ENCODE measurements at regions not wholly inside any gene's neighbourhood (a gene's known extent, or its start where the extent isn't known, plus 50 kb on each side); places are given as distances from the start of the nearest gene placed in this dataset.

GRCh38 chr2:64784168-64785061, 130.7 kb upstream of the SERTAD2 start:
- Mint-ChIP-seq H3K27ac (no peak overlapping the region), H3K27me3 (ENCODE audit: low read depth in 3 of 3) (peaks cover 3 to 4% (median 4%) of the 10 kb centered on the region in 3 donors), H3K9me3 (no peaks in the 10 kb centered on the region), H3K36me3 (no peaks in the 10 kb centered on the region), H3K4me3 (no peak overlapping the region), H3K4me1 (no peaks in the 10 kb centered on the region)
- no peak for DNase-seq

- H3K4me3 Mint-ChIP-seq = no peak overlapping the region
- no peaks in the 10 kb centered on the region for H3K9me3 Mint-ChIP-seq
- DNase-seq = no peak
- H3K27me3 Mint-ChIP-seq (ENCODE audit: low read depth in 3 of 3) = peaks cover 3 to 6% (median 4%) of the 10 kb centered on the region in 3 donors
- H3K36me3 Mint-ChIP-seq = no peaks in the 10 kb centered on the region
- no peaks in the 10 kb centered on the region for H3K4me1 Mint-ChIP-seq
- H3K27ac Mint-ChIP-seq = no peak overlapping the region
These were observed 131.5 kb upstream of the SERTAD2 start for GRCh38 chr2:64785245-64785644.

GRCh38 chr2:64786343-64787018, 132.8 kb upstream of the SERTAD2 start:
- H3K36me3 Mint-ChIP-seq = no peaks in the 10 kb centered on the region
- H3K27me3 Mint-ChIP-seq (ENCODE audit: low read depth in 3 of 3) = peaks cover 2 to 7% (median 4%) of the 10 kb centered on the region in 3 donors
- no peak for DNase-seq
- H3K27ac Mint-ChIP-seq = no peak overlapping the region
- H3K9me3 Mint-ChIP-seq = no peaks in the 10 kb centered on the region
- H3K4me1 Mint-ChIP-seq = no peaks in the 10 kb centered on the region
- H3K4me3 Mint-ChIP-seq = no peak overlapping the region

- DNase-seq = no peak
- H3K27ac Mint-ChIP-seq = no peak overlapping the region
These were observed 133.3 kb upstream of the SERTAD2 start for GRCh38 chr2:64787019-64787365.

GRCh38 chr2:64787698-64788097, 134.0 kb upstream of the SERTAD2 start:
- H3K27ac Mint-ChIP-seq = no peak overlapping the region
- H3K36me3 Mint-ChIP-seq = no peaks in the 10 kb centered on the region
- no peaks in the 10 kb centered on the region for H3K4me1 Mint-ChIP-seq
- no peaks in the 10 kb centered on the region for H3K9me3 Mint-ChIP-seq
- no peak overlapping the region for H3K4me3 Mint-ChIP-seq
- peaks cover 0 to 7% (median 4%) of the 10 kb centered on the region in 3 donors for H3K27me3 Mint-ChIP-seq (ENCODE audit: low read depth in 3 of 3)
- DNase-seq = no peak

More at GRCh38 chr2:64787019-64787365, 133.3 kb upstream of the SERTAD2 start:
- H3K9me3 Mint-ChIP-seq = no peaks in the 10 kb centered on the region
- peaks cover 0 to 7% (median 4%) of the 10 kb centered on the region in 3 donors for H3K27me3 Mint-ChIP-seq (ENCODE audit: low read depth in 3 of 3)
- no peaks in the 10 kb centered on the region for H3K4me1 Mint-ChIP-seq
- H3K4me3 Mint-ChIP-seq = no peak overlapping the region
- no peaks in the 10 kb centered on the region for H3K36me3 Mint-ChIP-seq

- H3K27ac Mint-ChIP-seq = no peak overlapping the region
- peaks cover 0 to 10% (median 4%) of the 10 kb centered on the region in 3 donors for H3K27me3 Mint-ChIP-seq (ENCODE audit: low read depth in 3 of 3)
- no peaks in the 10 kb centered on the region for H3K36me3 Mint-ChIP-seq
- no peaks in the 10 kb centered on the region for H3K4me1 Mint-ChIP-seq
- DNase-seq = no peak
- H3K9me3 Mint-ChIP-seq = no peaks in the 10 kb centered on the region
- no peak overlapping the region for H3K4me3 Mint-ChIP-seq
These were observed 136.0 kb upstream of the SERTAD2 start for GRCh38 chr2:64789466-64790320.

GRCh38 chr2:64792300-64792699, 138.6 kb upstream of the SERTAD2 start:
- no peaks in the 10 kb centered on the region for H3K36me3 Mint-ChIP-seq
- DNase-seq = no peak
- H3K9me3 Mint-ChIP-seq = no peaks in the 10 kb centered on the region
- no peak overlapping the region for H3K4me3 Mint-ChIP-seq
- H3K27me3 Mint-ChIP-seq (ENCODE audit: low read depth in 3 of 3) = peaks cover 0 to 10% (median under 1%) of the 10 kb centered on the region in 3 donors
- no peaks in the 10 kb centered on the region for H3K4me1 Mint-ChIP-seq
- H3K27ac Mint-ChIP-seq = no peak overlapping the region

- H3K27me3 Mint-ChIP-seq (ENCODE audit: low read depth in 3 of 3) = peaks cover 0 to 12% (median 3%) of the 10 kb centered on the region in 3 donors
- no peak for DNase-seq
- H3K4me3 Mint-ChIP-seq = no peak overlapping the region
- H3K4me1 Mint-ChIP-seq = no peaks in the 10 kb centered on the region
- no peaks in the 10 kb centered on the region for H3K9me3 Mint-ChIP-seq
- H3K27ac Mint-ChIP-seq = no peak overlapping the region
- H3K36me3 Mint-ChIP-seq = no peaks in the 10 kb centered on the region
These were observed 139.4 kb upstream of the SERTAD2 start for GRCh38 chr2:64792995-64793639.

GRCh38 chr2:64793701-64794100, 140.0 kb upstream of the SERTAD2 start:
- Mint-ChIP-seq H3K27ac (no peak overlapping the region), H3K36me3 (no peaks in the 10 kb centered on the region), H3K4me1 (no peaks in the 10 kb centered on the region), H3K9me3 (no peaks in the 10 kb centered on the region), H3K4me3 (no peak overlapping the region), H3K27me3 (ENCODE audit: low read depth in 3 of 3) (peaks cover 0 to 12% (median 3%) of the 10 kb centered on the region in 3 donors)
- no peak for DNase-seq

GRCh38 chr2:64794426-64794995, 140.8 kb upstream of the SERTAD2 start:
- no peak overlapping the region for H3K27ac Mint-ChIP-seq
- H3K4me3 Mint-ChIP-seq = no peak overlapping the region
- H3K36me3 Mint-ChIP-seq = no peaks in the 10 kb centered on the region
- peaks cover 0 to 12% (median 3%) of the 10 kb centered on the region in 3 donors for H3K27me3 Mint-ChIP-seq (ENCODE audit: low read depth in 3 of 3)
- DNase-seq = no peak
- H3K9me3 Mint-ChIP-seq = no peaks in the 10 kb centered on the region
- H3K4me1 Mint-ChIP-seq = no peaks in the 10 kb centered on the region

- Mint-ChIP-seq H3K27me3 (ENCODE audit: low read depth in 3 of 3) (peaks cover 0 to 14% (median 3%) of the 10 kb centered on the region in 3 donors), H3K4me3 (no peak overlapping the region), H3K4me1 (no peaks in the 10 kb centered on the region), H3K27ac (no peak overlapping the region), H3K36me3 (no peaks in the 10 kb centered on the region), H3K9me3 (no peaks in the 10 kb centered on the region)
- no peak for DNase-seq
These were observed 141.4 kb upstream of the SERTAD2 start for GRCh38 chr2:64795024-64795592.

GRCh38 chr2:64796926-64797325, 143.2 kb upstream of the SERTAD2 start:
- Mint-ChIP-seq H3K27ac (no peak overlapping the region), H3K27me3 (ENCODE audit: low read depth in 3 of 3) (peaks cover 0 to 12% (median 3%) of the 10 kb centered on the region in 3 donors), H3K4me1 (no peaks in the 10 kb centered on the region), H3K9me3 (no peaks in the 10 kb centered on the region), H3K36me3 (no peaks in the 10 kb centered on the region), H3K4me3 (no peak overlapping the region)
- no peak for DNase-seq
